ENCODE measurements at regions not wholly inside any gene's neighbourhood (a gene's known extent, or its start where the extent isn't known, plus 50 kb on each side); places are given as distances from the start of the nearest gene placed in this dataset.
"Not testable (repeated sequence)": the region's sequence is repeated elsewhere in the genome, so short reads cannot be mapped to it uniquely, and the experiment has no call there.

GRCh38 chr22:22771696-22772377 lies 115.8 kb upstream of the IGLL5 start:
- no peaks in the 10 kb centered on the region for H3K36me3 ChIP-seq (ENCODE audit: control insufficient read depth, insufficient read depth, low read length)
- ChIA-PET POLR2A (no interaction called here), CTCF (interaction anchor here (0.6 to 2.8 kb wide), 4 partner anchors 16 to 271 kb away, joined by 3 to 12 read pairs (median 3); no protein-coding TSS in a partner anchor)
- no peak for DNase-seq (ENCODE audit: low read depth)
- H3K27me3 ChIP-seq (ENCODE audit: control insufficient read depth, insufficient read depth, low read length) = no peaks in the 10 kb centered on the region; the same call in 1 of the 2 replicates
- TF ChIP-seq CTCF (IDR thresholded peaks at IDR 0.05; ENCODE audit: insufficient read depth, low read depth, low read length) = no peak
- no peak overlapping the region for H3K4me3 ChIP-seq (ENCODE audit: low read depth, low read length)

GRCh38 chr22:22772396-22772795 lies 115.2 kb upstream of the IGLL5 start:
- ChIA-PET POLR2A (no interaction called here), CTCF (interaction anchor here (0.6 to 1.1 kb wide), 2 partner anchors 183 to 271 kb away, joined by 3 read pairs; no protein-coding TSS in a partner anchor)
- DNase-seq (ENCODE audit: low read depth) = no peak
- H3K4me3 ChIP-seq (ENCODE audit: low read depth, low read length) = no peak overlapping the region
- no peaks in the 10 kb centered on the region; the same call in 1 of the 2 replicates for H3K27me3 ChIP-seq (ENCODE audit: control insufficient read depth, insufficient read depth, low read length)
- TF ChIP-seq CTCF (IDR thresholded peaks at IDR 0.05; ENCODE audit: insufficient read depth, low read depth, low read length) = no peak
- H3K36me3 ChIP-seq (ENCODE audit: control insufficient read depth, insufficient read depth, low read length) = no peaks in the 10 kb centered on the region

DNA sequence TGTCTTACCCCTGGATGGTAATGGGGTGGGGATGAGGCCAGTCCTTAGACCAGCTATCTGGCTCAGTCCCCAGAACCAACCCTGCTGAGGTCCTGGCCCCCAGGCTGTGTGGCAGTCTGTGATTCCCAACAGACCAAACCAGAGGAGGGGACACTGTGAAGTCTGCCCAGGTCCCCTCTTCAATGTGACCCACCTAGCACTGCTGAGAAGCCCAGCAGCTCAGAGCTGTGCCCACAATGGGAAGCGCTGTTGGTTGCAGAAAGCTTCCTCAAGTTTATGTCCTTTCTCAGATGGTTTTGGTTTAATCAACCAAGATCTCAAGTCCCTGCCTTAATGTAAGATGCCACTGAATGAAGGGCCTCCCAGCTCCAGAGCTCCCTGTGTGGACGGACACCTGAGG lies 114.7 kb upstream of the IGLL5 start:
- Histone ChIP-seq H3K4me3 (ENCODE audit: low read depth, low read length) (no peak overlapping the region), H3K36me3 (ENCODE audit: control insufficient read depth, insufficient read depth, low read length) (no peaks in the 10 kb centered on the region), H3K27me3 (ENCODE audit: control insufficient read depth, insufficient read depth, low read length) (no peaks in the 10 kb centered on the region; the same call in 1 of the 2 replicates)
- DNase-seq (ENCODE audit: low read depth) = no peak
- POLR2A ChIA-PET = no interaction called here
- CTCF ChIA-PET = interaction anchor here (0.8 to 1.1 kb wide), 2 partner anchors 10 to 183 kb away, joined by 3 read pairs; no protein-coding TSS in a partner anchor
- no peak for TF ChIP-seq CTCF (IDR thresholded peaks at IDR 0.05; ENCODE audit: insufficient read depth, low read depth, low read length)

DNA sequence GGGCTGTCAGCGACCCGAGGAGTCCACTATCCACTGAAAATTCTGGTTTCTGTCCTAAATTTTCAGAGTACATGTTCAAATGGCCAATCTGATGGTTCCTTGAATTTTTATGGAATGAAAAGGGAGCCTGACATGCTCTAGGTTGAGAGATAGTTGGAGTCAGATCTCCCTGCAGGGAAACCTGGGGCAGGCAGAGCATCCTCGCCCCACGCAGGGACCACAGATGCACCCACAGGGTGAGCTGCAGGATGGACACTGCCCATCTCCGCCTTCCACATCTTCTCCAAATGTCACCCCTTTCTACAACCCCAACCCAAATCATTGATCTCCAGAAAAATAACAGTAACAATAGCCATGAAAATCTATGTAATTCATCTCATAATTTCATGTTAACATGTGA lies 114.2 kb upstream of the IGLL5 start:
- CTCF ChIA-PET = interaction anchor here (0.8 kb wide), 1 partner anchor 10 kb away, joined by 3 read pairs; no protein-coding TSS in a partner anchor
- Histone ChIP-seq H3K4me3 (ENCODE audit: low read depth, low read length) (no peak overlapping the region), H3K36me3 (ENCODE audit: control insufficient read depth, insufficient read depth, low read length) (no peaks in the 10 kb centered on the region), H3K27me3 (ENCODE audit: control insufficient read depth, insufficient read depth, low read length) (no peaks in the 10 kb centered on the region; the same call in 1 of the 2 replicates)
- DNase-seq (ENCODE audit: low read depth) = no peak
- TF ChIP-seq CTCF (IDR thresholded peaks at IDR 0.05; ENCODE audit: insufficient read depth, low read depth, low read length) = no peak
- POLR2A ChIA-PET = no interaction called here

GRCh38 chr22:22773979-22774604 lies 113.5 kb upstream of the IGLL5 start:
- Histone ChIP-seq H3K36me3 (ENCODE audit: control insufficient read depth, insufficient read depth, low read length) (no peaks in the 10 kb centered on the region), H3K4me3 (ENCODE audit: low read depth, low read length) (no peak overlapping the region), H3K27me3 (ENCODE audit: control insufficient read depth, insufficient read depth, low read length) (no peaks in the 10 kb centered on the region)
- POLR2A ChIA-PET = no interaction called here
- TF ChIP-seq CTCF (IDR thresholded peaks at IDR 0.05; ENCODE audit: insufficient read depth, low read depth, low read length) = no peak
- CTCF ChIA-PET = interaction anchor here (1.9 kb wide), 1 partner anchor 14 kb away, joined by 10 read pairs; no protein-coding TSS in a partner anchor
- no peak for DNase-seq (ENCODE audit: low read depth)

GRCh38 chr22:22774762-22775161 lies 112.9 kb upstream of the IGLL5 start:
- CTCF ChIA-PET = interaction anchor here (0.7 to 1.9 kb wide), 2 partner anchors 14 to 36 kb away, joined by 3 to 10 read pairs; no protein-coding TSS in a partner anchor
- H3K36me3 ChIP-seq (ENCODE audit: control insufficient read depth, insufficient read depth, low read length); POLR2A ChIA-PET: not testable (repeated sequence)

More at GRCh38 chr22:22774762-22775161, 112.9 kb upstream of the IGLL5 start:
- DNase-seq (ENCODE audit: low read depth); H3K27me3 ChIP-seq (ENCODE audit: control insufficient read depth, insufficient read depth, low read length); H3K4me3 ChIP-seq (ENCODE audit: low read depth, low read length): not testable (repeated sequence)
